Activated T-helper 17 cell treated with anti-CD3 and anti-CD28 coated beads, Interleukin-2, amount 50 U/mL, for 72 hours (primary cell): ENCODE measurements at regions not wholly inside any gene's neighbourhood (a gene's known extent, or its start where the extent isn't known, plus 50 kb on each side); places are given as distances from the start of the nearest gene placed in this dataset.
"Not testable (repeated sequence)": the region's sequence is repeated elsewhere in the genome, so short reads cannot be mapped to it uniquely, and the experiment has no call there.

Source experiments
- ATAC-seq: fragments of 150-1000 bp; cut with Tn5 transposase; replicated peaks from 2 replicates; pipeline ENCODE4 v1.10.0; 2021; ENCODE audit warnings: mild to moderate bottlenecking, moderate library complexity
- H3K27ac Mint-ChIP-seq: one replicate; pipeline ENCODE4 v1.8.0; 2022; ENCODE audit warnings: mixed read lengths
- H3K27me3 Mint-ChIP-seq: one replicate; pipeline ENCODE4 v1.8.0; 2022; ENCODE audit warnings: mixed read lengths
- H3K36me3 Mint-ChIP-seq: one replicate; pipeline ENCODE4 v1.8.0; 2022; ENCODE audit warnings: low read depth, mild to moderate bottlenecking, mixed read lengths
- H3K4me1 Mint-ChIP-seq: one replicate; pipeline ENCODE4 v1.8.0; 2022; ENCODE audit warnings: mixed read lengths
- H3K4me3 Mint-ChIP-seq: one replicate; pipeline ENCODE4 v1.8.0; 2022; ENCODE audit warnings: mild to moderate bottlenecking, mixed read lengths
- H3K9me3 Mint-ChIP-seq: one replicate; pipeline ENCODE4 v1.8.0; 2022; ENCODE audit warnings: mixed read lengths

DNA sequence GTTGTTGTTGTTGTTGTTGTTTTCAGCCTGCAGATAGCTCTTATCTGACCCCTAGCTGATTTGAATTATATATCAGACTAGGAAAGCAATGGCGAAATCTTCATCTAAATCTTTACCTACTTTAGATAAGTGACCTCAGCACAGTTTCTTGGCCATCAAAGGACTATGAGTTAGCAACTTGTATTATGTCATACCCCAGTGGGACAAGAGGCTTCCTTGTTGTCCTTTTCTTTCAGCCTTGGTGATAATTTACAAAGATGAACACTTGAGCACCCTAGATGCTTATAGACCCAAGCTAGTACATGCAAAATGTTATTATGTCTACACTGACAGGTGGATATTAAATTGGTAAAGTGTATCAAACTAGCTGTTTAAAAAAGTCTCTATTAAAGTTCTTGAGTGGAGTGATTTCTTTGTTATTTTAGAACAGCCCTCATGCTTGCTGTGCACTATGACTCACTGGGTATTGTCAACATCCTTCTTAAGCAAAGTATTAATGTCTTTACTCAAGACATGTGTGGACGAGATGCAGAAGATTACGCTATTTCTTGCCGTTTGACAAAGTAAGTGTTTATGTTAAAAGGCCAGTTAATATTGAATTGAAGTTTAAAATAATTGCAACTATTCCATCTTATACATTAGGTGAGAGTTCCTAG, 56.6 kb upstream of the ZNF519 start:
- H3K4me3 Mint-ChIP-seq, ATAC-seq, H3K27me3 Mint-ChIP-seq, H3K9me3 Mint-ChIP-seq, H3K4me1 Mint-ChIP-seq: not testable (repeated sequence)
- Mint-ChIP-seq H3K36me3 (peaks cover 12% of the 10 kb centered on the region), H3K27ac (peak overlapping the region; percentile 93)
